ENCODE measurements at regions not wholly inside any gene's neighbourhood (a gene's known extent, or its start where the extent isn't known, plus 50 kb on each side); places are given as distances from the start of the nearest gene placed in this dataset.

GRCh38 chr2:120669121-120669952 is 66.3 kb upstream of the GLI2 start (continued):
- peak; percentile 63 for TF ChIP-seq CTCFL (IDR thresholded peaks at IDR 0.05; ENCODE audit: borderline replicate concordance, insufficient read depth, low read depth, low read length, poor library complexity, severe bottlenecking)
- no peak for TF ChIP-seq CGGBP1 (CRISPR knock-in tag; IDR thresholded peaks at IDR 0.05)
- TF ChIP-seq MBD1 (CRISPR knock-in tag; IDR thresholded peaks at IDR 0.05), result no peak
- TF ChIP-seq KLF1 (tag; IDR thresholded peaks at IDR 0.05), result no peak
- no peak for TF ChIP-seq ZNF217 (CRISPR knock-in tag; IDR thresholded peaks at IDR 0.05)
- no peak for TF ChIP-seq PML (IDR thresholded peaks at IDR 0.05; ENCODE audit: low read length)
- no peak for TF ChIP-seq HNRNPLL (IDR thresholded peaks at IDR 0.05; ENCODE audit: low read depth, low read length, poor library complexity, severe bottlenecking)
